ENCODE measurements at regions not wholly inside any gene's neighbourhood (a gene's known extent, or its start where the extent isn't known, plus 50 kb on each side); places are given as distances from the start of the nearest gene placed in this dataset.

DNA sequence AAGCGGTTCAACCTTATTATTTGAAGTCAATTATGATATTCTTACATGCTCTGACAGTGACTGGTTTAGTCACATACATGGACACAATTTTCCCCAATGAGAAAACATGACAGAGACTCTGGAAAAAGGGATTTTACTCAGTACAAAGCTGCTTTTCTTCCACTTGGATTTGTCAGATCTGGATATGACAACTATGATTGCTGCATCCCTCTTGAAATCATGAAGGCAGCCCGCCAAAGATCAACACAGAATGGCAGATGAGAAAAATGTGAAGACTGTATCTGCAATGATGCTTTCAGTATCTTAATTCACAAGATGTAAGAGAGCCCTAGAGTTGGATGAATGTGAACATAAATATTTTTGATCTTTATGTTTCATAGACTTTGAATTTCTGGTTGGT lies 439.6 kb downstream of the CDH8 start:
- intact Hi-C loops (cut with micrococcal nuclease), result no loop called here

DNA sequence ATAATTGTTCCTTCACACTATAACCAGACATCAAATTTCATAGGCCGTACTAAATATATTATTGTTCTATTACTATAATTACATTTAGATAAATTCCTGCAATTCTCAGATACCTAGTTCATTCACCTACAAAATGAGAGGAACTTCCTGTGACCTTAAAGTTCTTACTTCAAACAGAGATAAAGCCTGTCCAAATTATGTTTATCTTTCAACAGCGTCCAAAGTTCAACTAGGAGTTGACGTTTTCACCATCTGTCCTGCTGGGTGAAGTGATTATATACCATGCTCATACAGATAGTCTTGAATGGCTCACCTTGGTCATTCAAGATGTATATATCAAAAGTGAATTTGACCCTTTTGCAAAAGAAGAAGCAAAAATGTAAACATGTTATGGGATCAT lies 440.6 kb downstream of the CDH8 start:
- Mint-ChIP-seq H3K27me3 (ENCODE audit: low read depth) (no peaks in the 10 kb centered on the region), H3K4me1 (ENCODE audit: low read depth) (no peaks in the 10 kb centered on the region), H3K27ac (no peak overlapping the region), H3K4me3 (ENCODE audit: low read depth) (no peak overlapping the region), H3K9me3 (peaks cover 53% of the 10 kb centered on the region), H3K36me3 (ENCODE audit: low read depth) (no peaks in the 10 kb centered on the region)
- DNase-seq (ENCODE audit: low spot score), result no peak
- intact Hi-C loops (cut with micrococcal nuclease), result no loop called here

More for the DNA sequence above, 439.6 kb downstream of the CDH8 start:
- no peak for DNase-seq (ENCODE audit: low spot score)
- Mint-ChIP-seq H3K36me3 (ENCODE audit: low read depth) (no peaks in the 10 kb centered on the region), H3K9me3 (peaks cover 60% of the 10 kb centered on the region), H3K27me3 (ENCODE audit: low read depth) (no peaks in the 10 kb centered on the region), H3K4me3 (ENCODE audit: low read depth) (no peak overlapping the region), H3K27ac (no peak overlapping the region), H3K4me1 (ENCODE audit: low read depth) (no peaks in the 10 kb centered on the region)

DNA sequence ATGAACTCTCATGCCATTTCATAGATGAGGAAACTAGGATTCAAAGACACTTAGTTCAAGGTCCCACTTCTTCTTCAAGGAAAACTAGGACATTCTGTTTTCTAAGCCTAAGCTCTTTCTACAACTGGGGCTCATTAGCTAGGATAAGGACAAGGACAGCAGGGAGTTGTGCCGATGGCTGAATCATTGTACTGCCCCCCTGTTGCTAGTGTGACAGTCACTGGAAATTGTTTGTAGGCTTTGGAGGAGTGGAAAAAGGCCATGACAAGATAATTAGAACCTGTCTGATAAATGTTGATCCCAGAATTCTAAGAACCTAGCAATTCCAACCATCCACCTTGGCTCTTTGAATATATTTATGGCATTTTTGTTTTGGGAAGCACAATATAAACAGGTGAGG lies 445.7 kb downstream of the CDH8 start:
- H3K4me1 Mint-ChIP-seq (ENCODE audit: low read depth), result no peaks in the 10 kb centered on the region
- no peak for DNase-seq (ENCODE audit: low spot score)
- no peaks in the 10 kb centered on the region for H3K36me3 Mint-ChIP-seq (ENCODE audit: low read depth)
- intact Hi-C loops (cut with micrococcal nuclease), result no loop called here
- H3K27me3 Mint-ChIP-seq (ENCODE audit: low read depth), result no peaks in the 10 kb centered on the region
- peaks cover 65% of the 10 kb centered on the region for H3K9me3 Mint-ChIP-seq
- no peak overlapping the region for H3K27ac Mint-ChIP-seq
- H3K4me3 Mint-ChIP-seq (ENCODE audit: low read depth), result no peak overlapping the region

DNA sequence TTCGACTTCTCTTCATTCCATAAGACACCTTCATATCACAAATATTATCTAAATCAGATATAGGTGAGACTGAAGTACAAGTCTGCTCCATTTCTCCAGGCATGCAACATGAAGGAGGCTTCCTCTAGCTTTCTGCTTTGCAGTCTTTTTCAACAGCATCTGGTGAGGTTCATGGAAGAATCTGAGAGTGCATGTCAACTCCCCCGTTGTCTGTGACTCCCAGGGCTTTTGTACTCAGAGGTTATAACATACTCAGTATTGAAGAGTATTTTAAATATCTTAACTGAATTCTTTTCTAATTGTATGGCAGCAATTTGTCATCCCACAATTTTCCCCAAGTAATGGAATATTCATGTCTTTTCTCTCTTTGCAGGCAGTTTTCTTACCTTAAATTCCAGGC lies 448.7 kb downstream of the CDH8 start:
- H3K27me3 Mint-ChIP-seq (ENCODE audit: low read depth), result no peaks in the 10 kb centered on the region
- H3K36me3 Mint-ChIP-seq (ENCODE audit: low read depth), result no peaks in the 10 kb centered on the region
- DNase-seq (ENCODE audit: low spot score), result no peak
- H3K4me1 Mint-ChIP-seq (ENCODE audit: low read depth), result no peaks in the 10 kb centered on the region
- intact Hi-C loops (cut with micrococcal nuclease), result no loop called here
- no peak overlapping the region for H3K27ac Mint-ChIP-seq
- peaks cover 56% of the 10 kb centered on the region for H3K9me3 Mint-ChIP-seq
- no peak overlapping the region for H3K4me3 Mint-ChIP-seq (ENCODE audit: low read depth)

DNA sequence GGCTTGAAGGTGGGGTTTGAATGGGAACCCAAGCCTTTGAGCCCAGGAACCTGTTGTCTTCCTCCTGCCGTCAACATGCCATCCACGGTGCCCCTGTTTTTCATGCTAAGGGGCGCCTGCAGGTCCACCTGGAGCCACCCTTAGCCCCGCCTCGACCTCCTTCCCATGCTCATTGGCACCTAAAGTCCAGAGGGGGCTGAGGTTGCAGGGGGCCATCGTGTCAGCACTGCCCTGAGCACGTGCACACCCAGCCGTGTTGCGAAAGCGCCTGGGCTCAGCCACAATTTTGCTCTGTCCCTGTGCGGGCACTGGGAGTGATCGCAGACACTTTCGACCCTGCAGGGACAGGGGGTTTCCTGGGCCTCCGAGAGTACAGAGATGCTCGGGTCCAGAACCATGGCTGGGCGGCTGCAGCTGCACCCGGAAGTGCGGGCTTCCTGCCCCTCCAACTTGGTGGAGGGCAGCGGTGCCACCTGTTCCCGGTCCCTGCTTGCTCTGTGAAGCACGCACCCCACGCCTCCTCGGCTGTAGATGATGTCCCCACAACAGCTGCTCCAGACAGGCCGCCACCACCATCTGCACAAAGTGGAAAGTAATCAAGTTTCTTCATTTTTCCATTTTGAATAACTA lies 454.7 kb downstream of the CDH8 start:
- no peaks in the 10 kb centered on the region for H3K36me3 Mint-ChIP-seq (ENCODE audit: low read depth)
- H3K9me3 Mint-ChIP-seq, result peaks cover 35% of the 10 kb centered on the region
- intact Hi-C loops (cut with micrococcal nuclease), result no loop called here
- DNase-seq (ENCODE audit: low spot score), result no peak
- H3K4me1 Mint-ChIP-seq (ENCODE audit: low read depth), result no peaks in the 10 kb centered on the region
- no peak overlapping the region for H3K4me3 Mint-ChIP-seq (ENCODE audit: low read depth)
- H3K27ac Mint-ChIP-seq, result no peak overlapping the region
- H3K27me3 Mint-ChIP-seq (ENCODE audit: low read depth), result no peaks in the 10 kb centered on the region

DNA sequence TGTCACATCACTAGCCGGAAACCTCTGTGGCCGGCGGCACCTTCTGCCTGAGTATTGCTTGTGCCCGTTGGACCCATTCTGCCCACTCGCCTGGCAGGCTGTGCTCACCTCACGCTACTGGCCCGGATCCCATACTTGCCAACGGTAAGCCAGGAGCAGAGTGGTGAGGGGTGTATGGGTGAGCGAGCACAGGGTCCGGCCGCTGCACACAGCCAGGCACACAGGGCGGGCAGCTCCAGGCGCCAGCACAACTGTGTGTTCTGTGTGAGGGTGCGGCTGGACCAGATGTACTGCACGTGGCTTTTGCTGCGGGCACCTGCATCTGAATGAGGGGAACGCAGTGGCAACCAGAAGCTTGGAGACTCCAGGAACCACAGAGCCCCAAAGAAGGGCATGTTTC lies 455.7 kb downstream of the CDH8 start:
- intact Hi-C loops (cut with micrococcal nuclease), result no loop called here

DNA sequence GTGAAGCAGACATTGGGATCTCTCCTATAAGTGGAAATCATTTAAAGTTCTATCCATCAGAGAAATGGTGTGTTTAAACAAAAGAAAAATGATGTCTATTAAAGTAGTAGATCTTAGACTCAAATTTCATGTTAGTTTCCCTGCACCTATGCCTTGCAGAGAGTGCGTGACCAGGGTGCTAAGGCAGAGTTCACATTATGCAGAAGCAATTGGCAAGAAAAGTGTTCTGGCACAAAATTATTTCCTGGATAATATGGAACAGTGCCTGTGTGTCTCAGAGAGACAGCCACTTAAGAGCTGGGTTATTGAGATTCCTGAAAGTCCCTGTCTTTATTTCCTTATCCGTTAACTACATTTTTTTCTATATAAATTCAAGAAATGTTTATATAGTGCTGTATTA lies 457.0 kb downstream of the CDH8 start:
- intact Hi-C loops (cut with micrococcal nuclease), result no loop called here
- no peaks in the 10 kb centered on the region for H3K27me3 Mint-ChIP-seq (ENCODE audit: low read depth)
- H3K27ac Mint-ChIP-seq, result no peak overlapping the region
- no peaks in the 10 kb centered on the region for H3K4me1 Mint-ChIP-seq (ENCODE audit: low read depth)
- H3K4me3 Mint-ChIP-seq (ENCODE audit: low read depth), result no peak overlapping the region
- H3K36me3 Mint-ChIP-seq (ENCODE audit: low read depth), result no peaks in the 10 kb centered on the region
- DNase-seq (ENCODE audit: low spot score), result no peak
- peaks cover 43% of the 10 kb centered on the region for H3K9me3 Mint-ChIP-seq

More for the DNA sequence above, 455.7 kb downstream of the CDH8 start:
- no peaks in the 10 kb centered on the region for H3K4me1 Mint-ChIP-seq (ENCODE audit: low read depth)
- no peaks in the 10 kb centered on the region for H3K36me3 Mint-ChIP-seq (ENCODE audit: low read depth)
- no peak overlapping the region for H3K27ac Mint-ChIP-seq
- no peak overlapping the region for H3K4me3 Mint-ChIP-seq (ENCODE audit: low read depth)
- no peak for DNase-seq (ENCODE audit: low spot score)
- H3K27me3 Mint-ChIP-seq (ENCODE audit: low read depth), result no peaks in the 10 kb centered on the region
- peaks cover 39% of the 10 kb centered on the region for H3K9me3 Mint-ChIP-seq

DNA sequence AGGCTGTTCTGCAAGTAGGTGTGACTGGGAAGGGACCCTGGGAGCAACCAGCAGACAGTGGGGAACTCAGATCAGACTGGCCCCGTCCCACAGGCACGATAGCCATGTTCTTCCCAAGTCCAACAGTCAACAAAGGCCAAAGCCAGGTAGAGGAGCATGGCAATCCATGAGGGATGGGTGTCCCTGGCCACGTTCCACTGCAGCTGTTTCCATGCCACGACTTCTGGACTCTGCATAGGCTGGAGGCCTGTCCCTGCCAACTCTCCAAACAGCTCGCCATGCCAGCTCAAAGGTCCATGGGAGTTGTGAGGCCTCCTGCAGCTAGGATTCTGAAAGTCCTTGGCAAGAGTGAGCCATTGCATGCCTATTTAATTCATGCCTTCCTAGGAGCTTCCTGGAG lies 459.8 kb downstream of the CDH8 start:
- H3K4me3 Mint-ChIP-seq (ENCODE audit: low read depth), result no peak overlapping the region
- no peak for DNase-seq (ENCODE audit: low spot score)
- intact Hi-C loops (cut with micrococcal nuclease), result no loop called here
- no peaks in the 10 kb centered on the region for H3K27me3 Mint-ChIP-seq (ENCODE audit: low read depth)
- peaks cover 59% of the 10 kb centered on the region for H3K9me3 Mint-ChIP-seq
- no peaks in the 10 kb centered on the region for H3K4me1 Mint-ChIP-seq (ENCODE audit: low read depth)
- no peaks in the 10 kb centered on the region for H3K36me3 Mint-ChIP-seq (ENCODE audit: low read depth)
- H3K27ac Mint-ChIP-seq, result no peak overlapping the region

DNA sequence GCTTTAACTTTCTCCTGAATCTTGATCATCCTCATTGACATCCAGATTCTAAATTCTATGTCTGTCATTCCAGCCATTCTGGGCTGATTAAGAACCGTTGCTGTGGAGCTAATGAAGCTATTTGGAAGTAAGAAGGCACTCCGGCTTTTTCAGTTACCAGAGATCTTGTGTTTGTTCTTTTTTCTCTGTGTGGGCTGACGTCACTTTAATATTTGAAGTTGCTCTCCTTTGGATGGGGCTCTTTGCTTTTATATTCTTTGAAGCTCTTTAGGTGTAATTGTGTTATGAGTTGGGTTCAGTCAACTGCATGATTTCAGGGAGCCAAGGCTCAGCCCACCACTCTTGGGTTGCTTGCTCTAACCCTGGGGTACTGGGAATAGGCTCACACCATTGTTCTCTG lies 460.6 kb downstream of the CDH8 start:
- intact Hi-C loops (cut with micrococcal nuclease), result no loop called here
- Mint-ChIP-seq H3K4me1 (ENCODE audit: low read depth) (no peaks in the 10 kb centered on the region), H3K27me3 (ENCODE audit: low read depth) (no peaks in the 10 kb centered on the region), H3K36me3 (ENCODE audit: low read depth) (no peaks in the 10 kb centered on the region), H3K9me3 (peaks cover 66% of the 10 kb centered on the region), H3K4me3 (ENCODE audit: low read depth) (no peak overlapping the region), H3K27ac (no peak overlapping the region)
- DNase-seq (ENCODE audit: low spot score), result no peak

DNA sequence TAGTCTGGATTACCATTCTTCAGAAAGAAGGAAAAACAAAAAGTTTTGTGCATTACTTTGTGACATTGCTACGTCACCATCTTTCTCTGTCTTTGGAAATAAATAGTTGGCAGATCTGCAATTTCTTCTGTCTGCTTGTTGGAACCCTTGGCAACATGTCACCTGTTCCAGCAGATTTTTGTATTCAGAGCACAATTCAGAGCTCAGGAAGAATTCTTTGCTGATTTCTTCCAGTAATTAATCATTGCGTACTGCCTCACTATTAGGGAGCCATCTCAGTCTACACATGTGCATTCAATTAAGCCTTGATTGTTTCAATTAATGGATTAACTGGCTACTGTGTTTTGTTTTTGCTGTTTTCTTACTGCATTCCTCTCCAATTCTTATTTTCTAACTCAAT lies 467.2 kb downstream of the CDH8 start:
- H3K27ac Mint-ChIP-seq, result no peak overlapping the region
- H3K27me3 Mint-ChIP-seq (ENCODE audit: low read depth), result no peaks in the 10 kb centered on the region
- peaks cover 81% of the 10 kb centered on the region for H3K9me3 Mint-ChIP-seq
- H3K4me1 Mint-ChIP-seq (ENCODE audit: low read depth), result no peaks in the 10 kb centered on the region
- H3K36me3 Mint-ChIP-seq (ENCODE audit: low read depth), result no peaks in the 10 kb centered on the region
- no peak overlapping the region for H3K4me3 Mint-ChIP-seq (ENCODE audit: low read depth)
- intact Hi-C loops (cut with micrococcal nuclease), result no loop called here
- DNase-seq (ENCODE audit: low spot score), result no peak

DNA sequence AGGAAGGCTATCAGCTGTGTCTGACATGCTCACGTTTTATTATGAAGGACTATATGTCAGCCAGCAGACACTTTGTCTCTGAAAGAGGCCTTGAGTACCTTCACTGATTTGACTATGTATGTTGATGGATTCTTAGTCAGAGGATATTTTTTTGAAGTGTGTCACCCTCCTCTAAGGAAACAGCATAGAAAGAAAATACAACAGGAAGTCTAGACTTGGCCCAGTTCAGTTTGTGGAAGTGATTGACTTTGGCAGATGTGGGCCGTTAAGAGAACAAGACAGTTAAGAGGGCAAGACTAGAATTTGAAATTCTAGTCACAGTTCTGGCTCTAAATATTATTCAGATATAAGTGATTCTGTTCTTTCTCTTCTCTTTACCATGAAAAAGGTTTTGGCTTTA lies 471.5 kb downstream of the CDH8 start:
- H3K27me3 Mint-ChIP-seq (ENCODE audit: low read depth), result no peaks in the 10 kb centered on the region

DNA sequence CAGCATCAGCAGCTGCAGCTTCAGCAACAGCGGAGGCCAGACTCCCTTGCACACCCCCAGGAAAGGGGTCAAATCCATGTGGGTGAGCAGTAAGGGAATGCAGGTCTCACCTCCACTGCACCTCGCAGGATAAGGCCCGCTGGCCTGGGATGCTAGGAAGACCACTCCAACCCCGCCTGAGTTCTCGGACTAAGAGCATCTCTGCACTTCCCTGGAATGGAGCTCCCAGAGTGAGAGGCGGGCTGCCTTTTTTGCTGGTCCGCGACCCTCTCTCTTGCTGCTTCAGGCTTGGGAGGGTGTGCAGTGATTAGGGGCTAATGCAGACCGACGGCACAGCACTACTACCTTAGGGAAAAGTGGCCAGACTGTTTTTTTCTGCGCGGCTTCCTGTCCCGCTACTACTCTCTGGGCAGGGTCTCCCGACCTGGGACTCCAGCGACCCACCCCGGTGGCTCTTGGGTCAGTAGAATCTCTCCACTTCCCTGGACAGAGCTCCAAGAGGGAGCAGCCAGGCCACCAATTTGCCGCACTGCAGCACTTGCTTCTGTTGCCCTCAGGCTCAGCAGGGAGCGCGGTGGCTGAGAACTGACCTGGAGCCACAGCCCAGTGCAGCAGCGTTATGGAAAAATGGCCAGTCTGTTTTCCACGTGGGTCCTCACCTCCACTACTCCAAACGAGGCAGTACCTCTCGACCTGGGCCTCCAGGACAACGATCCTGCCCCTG lies 480.4 kb downstream of the CDH8 start:
- Mint-ChIP-seq H3K36me3 (ENCODE audit: low read depth) (no peaks in the 10 kb centered on the region), H3K9me3 (peaks cover 34% of the 10 kb centered on the region), H3K27me3 (ENCODE audit: low read depth) (no peaks in the 10 kb centered on the region), H3K27ac (no peak overlapping the region), H3K4me1 (ENCODE audit: low read depth) (no peaks in the 10 kb centered on the region), H3K4me3 (ENCODE audit: low read depth) (no peak overlapping the region)
- no peak for DNase-seq (ENCODE audit: low spot score)
- intact Hi-C loops (cut with micrococcal nuclease), result no loop called here

More for the DNA sequence above, 471.5 kb downstream of the CDH8 start:
- intact Hi-C loops (cut with micrococcal nuclease), result no loop called here
- no peak overlapping the region for H3K27ac Mint-ChIP-seq
- H3K4me3 Mint-ChIP-seq (ENCODE audit: low read depth), result no peak overlapping the region
- no peak for DNase-seq (ENCODE audit: low spot score)
- no peaks in the 10 kb centered on the region for H3K36me3 Mint-ChIP-seq (ENCODE audit: low read depth)
- no peaks in the 10 kb centered on the region for H3K4me1 Mint-ChIP-seq (ENCODE audit: low read depth)
- peaks cover 70% of the 10 kb centered on the region for H3K9me3 Mint-ChIP-seq

DNA sequence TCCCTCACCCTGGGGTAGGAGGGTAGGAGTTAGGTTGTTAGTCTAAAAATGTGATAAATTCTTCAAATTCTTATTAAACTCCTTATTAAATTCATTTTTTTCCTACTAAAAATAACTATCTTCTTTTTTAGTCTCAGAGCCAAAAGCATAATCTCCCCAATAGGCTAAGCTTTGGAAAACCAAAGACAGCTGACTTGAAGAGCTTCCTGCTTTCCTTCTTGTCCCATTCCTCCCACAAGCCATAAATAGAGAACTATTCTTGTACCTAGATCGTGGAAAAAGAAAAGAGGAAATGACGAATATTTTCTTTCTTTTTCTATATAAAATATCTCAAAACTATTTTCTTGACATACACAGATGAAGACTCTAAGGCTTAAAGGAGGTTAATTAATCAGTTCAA lies 486.9 kb downstream of the CDH8 start:
- Mint-ChIP-seq H3K27me3 (ENCODE audit: low read depth) (no peaks in the 10 kb centered on the region), H3K36me3 (ENCODE audit: low read depth) (no peaks in the 10 kb centered on the region), H3K27ac (no peak overlapping the region), H3K9me3 (peaks cover 49% of the 10 kb centered on the region), H3K4me3 (ENCODE audit: low read depth) (no peak overlapping the region), H3K4me1 (ENCODE audit: low read depth) (no peaks in the 10 kb centered on the region)
- intact Hi-C loops (cut with micrococcal nuclease), result no loop called here
- DNase-seq (ENCODE audit: low spot score), result no peak
